B cell (primary cell): ENCODE measurements at regions not wholly inside any gene's neighbourhood (a gene's known extent, or its start where the extent isn't known, plus 50 kb on each side); places are given as distances from the start of the nearest gene placed in this dataset.

Source experiments
- EZH2 ChIP-seq: IDR thresholded peaks from 2 replicates; pipeline ENCODE4 v1.6.1; 2012; ENCODE audit warnings: borderline replicate concordance, low read depth, mild to moderate bottlenecking, moderate library complexity, low read length; ENCODE audit not compliant: insufficient read depth, poor library complexity, severe bottlenecking
- TF ChIP-seq, protein P1 (sequence below): fragments of 200-600 bp; IDR thresholded peaks from one replicate; pipeline ENCODE4 v1.8.0; 2022; ENCODE audit warnings: antibody characterized with exemption, mild to moderate bottlenecking

DNA sequence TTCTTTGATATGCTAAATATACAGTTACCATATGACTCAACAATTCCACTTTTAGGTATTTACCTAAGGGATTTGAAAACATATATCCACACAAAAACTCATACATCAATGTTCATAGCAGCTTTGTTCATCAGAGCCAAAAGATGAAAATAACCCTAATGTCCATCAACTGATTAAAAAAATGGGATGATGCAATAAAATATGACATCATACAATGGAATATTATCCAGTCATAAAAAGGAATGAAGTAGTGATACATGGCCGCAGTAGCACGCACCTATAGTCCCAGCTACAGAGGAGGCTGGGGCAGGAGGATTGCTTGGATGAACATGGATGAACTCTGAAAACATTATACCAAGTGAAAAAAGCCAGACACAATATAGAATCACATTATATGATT is 101.4 kb upstream of the SIRPA start:
- no peak for TF ChIP-seq EZH2
- TF ChIP-seq, protein P1, sequence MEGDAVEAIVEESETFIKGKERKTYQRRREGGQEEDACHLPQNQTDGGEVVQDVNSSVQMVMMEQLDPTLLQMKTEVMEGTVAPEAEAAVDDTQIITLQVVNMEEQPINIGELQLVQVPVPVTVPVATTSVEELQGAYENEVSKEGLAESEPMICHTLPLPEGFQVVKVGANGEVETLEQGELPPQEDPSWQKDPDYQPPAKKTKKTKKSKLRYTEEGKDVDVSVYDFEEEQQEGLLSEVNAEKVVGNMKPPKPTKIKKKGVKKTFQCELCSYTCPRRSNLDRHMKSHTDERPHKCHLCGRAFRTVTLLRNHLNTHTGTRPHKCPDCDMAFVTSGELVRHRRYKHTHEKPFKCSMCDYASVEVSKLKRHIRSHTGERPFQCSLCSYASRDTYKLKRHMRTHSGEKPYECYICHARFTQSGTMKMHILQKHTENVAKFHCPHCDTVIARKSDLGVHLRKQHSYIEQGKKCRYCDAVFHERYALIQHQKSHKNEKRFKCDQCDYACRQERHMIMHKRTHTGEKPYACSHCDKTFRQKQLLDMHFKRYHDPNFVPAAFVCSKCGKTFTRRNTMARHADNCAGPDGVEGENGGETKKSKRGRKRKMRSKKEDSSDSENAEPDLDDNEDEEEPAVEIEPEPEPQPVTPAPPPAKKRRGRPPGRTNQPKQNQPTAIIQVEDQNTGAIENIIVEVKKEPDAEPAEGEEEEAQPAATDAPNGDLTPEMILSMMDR, result no peak
